Right lobe of liver (tissue), 6 donors: ENCODE measurements at regions not wholly inside any gene's neighbourhood (a gene's known extent, or its start where the extent isn't known, plus 50 kb on each side); places are given as distances from the start of the nearest gene placed in this dataset.
A peak's percentile ranks its signal among the peaks of the same experiment; 100 is the strongest.

Experiments used
- ATAC-seq, 4 donors: fragments of 200-7000 bp; cut with Tn5 transposase; one replicate each; pipeline ENCODE4 v1.9.1; 2020; ENCODE audit warnings: mild to moderate bottlenecking in 4 of 4, moderate library complexity in 4 of 4
- DNase-seq, 3 donors: peaks; one replicate each; pipeline ENCODE4 v3.0.0-alpha.2; 2020
- H3K27ac ChIP-seq, 3 donors: fragments of 200-600 bp; one replicate each; pipeline ENCODE4 v1.8.0; 2022
- H3K27me3 ChIP-seq, 2 donors: fragments of 200-600 bp; one replicate each; pipeline ENCODE4 v1.8.0; 2022
- H3K36me3 ChIP-seq, 4 donors: fragments of 200-600 bp; sonication (generic) in 1 of 4; one replicate each; pipeline versions ENCODE4 v1.5.1 to v1.8.0; 2017 to 2022; ENCODE audit warnings: control low read depth in 1 of 4
- H3K4me1 ChIP-seq, 4 donors: fragments of 200-600 bp; sonication (generic) in 1 of 4; one replicate each; pipeline versions ENCODE4 v1.5.1 to v1.8.0; 2017 to 2022; ENCODE audit warnings: control low read depth in 1 of 4
- H3K4me3 ChIP-seq, 3 donors: fragments of 200-600 bp; one replicate each; pipeline ENCODE4 v1.8.0; 2022
- H3K9me3 ChIP-seq, 4 donors: fragments of 200-600 bp; sonication (generic) in 1 of 4; one replicate each; pipeline versions ENCODE4 v1.5.1 to v1.8.0; 2017 to 2022; ENCODE audit warnings: control low read depth in 1 of 4
- CTCF ChIP-seq, 4 donors: fragments of 200-600 bp in 3 of 4; fragments of 450-650 bp in 1 of 4; IDR thresholded peaks; one replicate each; pipeline versions ENCODE4 v1.5.1 to v1.8.0; 2016 to 2022; ENCODE audit warnings: antibody characterized with exemption in 4 of 4, mild to moderate bottlenecking in 2 of 4
- POLR2A ChIP-seq: fragments of 450-650 bp; IDR thresholded peaks from one replicate; pipeline ENCODE4 v1.6.1; 2017; ENCODE audit warnings: antibody characterized with exemption, mild to moderate bottlenecking
- WGBS: methylation state at CpG from one replicate; pipeline ENCODE4 v1.1.6; 2018; ENCODE audit warnings: low coverage, low lambda C conversion rate; ENCODE audit not compliant: insufficient coverage; ENCODE audit errors: missing lambda C conversion rate; 5-methylcytosine and 5-hydroxymethylcytosine counted together
- intact Hi-C, 2 donors: fragments of 100-400 bp; cut with DNase I; formaldehyde crosslinking; loops; one replicate each; pipeline versions ENCODE4 v1.11.2 to v1.14.1; 2022
- donor health status: DM: no; HTN: yes; CAD: no.
- donor health status: DM: no; HTN: no; CAD: no.
- donor health status: DM: no; HTN: no; CAD: no.
- donor health status: DM: no; HTN: yes; CAD: no.
- donor health status: DM: no; HTN: yes; CAD: no.

- no peaks in the 10 kb centered on the region for H3K27me3 ChIP-seq
- no peaks in the 10 kb centered on the region for H3K36me3 ChIP-seq
- WGBS = 67% methylated on average over 1 of the region's 1 CpG
- H3K4me1 ChIP-seq = no peaks in the 10 kb centered on the region
- DNase-seq = no peak
- H3K9me3 ChIP-seq = no peaks in the 10 kb centered on the region
- H3K4me3 ChIP-seq = no peak overlapping the region
- intact Hi-C loops = no loop called here
- H3K27ac ChIP-seq = no peak overlapping the region
- no peak for ATAC-seq
- TF ChIP-seq CTCF (IDR thresholded peaks at IDR 0.05) (no peak), POLR2A (no peak)
Observed at GRCh38 chr12:118830296-118830695, 151.0 kb upstream of the SRRM4 start.

- TF ChIP-seq POLR2A (no peak), CTCF (IDR thresholded peaks at IDR 0.05) (no peak)
- no peaks in the 10 kb centered on the region for H3K9me3 ChIP-seq
- H3K36me3 ChIP-seq = no peaks in the 10 kb centered on the region
- H3K27me3 ChIP-seq = no peaks in the 10 kb centered on the region
- ATAC-seq = no peak
- no peak overlapping the region for H3K27ac ChIP-seq
- no peaks in the 10 kb centered on the region for H3K4me1 ChIP-seq
- H3K4me3 ChIP-seq = no peak overlapping the region
- intact Hi-C loops = no loop called here
- no peak for DNase-seq
- 89% methylated on average over 1 of the region's 1 CpG for WGBS
Observed at GRCh38 chr12:118835926-118836325, 145.4 kb upstream of the SRRM4 start.

GRCh38 chr12:118840399-118840798 lies 140.9 kb upstream of the SRRM4 start:
- DNase-seq = no peak
- Histone ChIP-seq H3K27me3 (no peaks in the 10 kb centered on the region), H3K36me3 (no peaks in the 10 kb centered on the region), H3K27ac (no peak overlapping the region), H3K4me3 (no peak overlapping the region), H3K4me1 (no peaks in the 10 kb centered on the region), H3K9me3 (no peaks in the 10 kb centered on the region)
- ATAC-seq = peak; percentile 28 to 52 (median 38)
- intact Hi-C loops = no loop called here
- TF ChIP-seq POLR2A (no peak), CTCF (IDR thresholded peaks at IDR 0.05) (peak; percentile 23 to 40 (median 27))

GRCh38 chr12:118840878-118841277 lies 140.5 kb upstream of the SRRM4 start:
- Histone ChIP-seq H3K4me1 (no peaks in the 10 kb centered on the region), H3K4me3 (no peak overlapping the region), H3K27me3 (no peaks in the 10 kb centered on the region), H3K36me3 (no peaks in the 10 kb centered on the region), H3K9me3 (no peaks in the 10 kb centered on the region), H3K27ac (no peak overlapping the region)
- no peak for TF ChIP-seq CTCF (IDR thresholded peaks at IDR 0.05)
- no peak for TF ChIP-seq POLR2A
- intact Hi-C loops = no loop called here
- DNase-seq (no peak), ATAC-seq (no peak)

GRCh38 chr12:118841588-118841987 lies 139.8 kb upstream of the SRRM4 start:
- no peaks in the 10 kb centered on the region for H3K9me3 ChIP-seq
- H3K4me1 ChIP-seq = no peaks in the 10 kb centered on the region
- DNase-seq (no peak), ATAC-seq (no peak)
- 26% methylated on average over 6 of the region's 6 CpGs for WGBS
- intact Hi-C loops = no loop called here
- H3K27ac ChIP-seq = no peak overlapping the region
- no peaks in the 10 kb centered on the region for H3K27me3 ChIP-seq
- no peak overlapping the region for H3K4me3 ChIP-seq
- H3K36me3 ChIP-seq = no peaks in the 10 kb centered on the region
- no peak for TF ChIP-seq CTCF (IDR thresholded peaks at IDR 0.05)
- no peak for TF ChIP-seq POLR2A
